ENCODE measurements at regions not wholly inside any gene's neighbourhood (a gene's known extent, or its start where the extent isn't known, plus 50 kb on each side); places are given as distances from the start of the nearest gene placed in this dataset.

DNA sequence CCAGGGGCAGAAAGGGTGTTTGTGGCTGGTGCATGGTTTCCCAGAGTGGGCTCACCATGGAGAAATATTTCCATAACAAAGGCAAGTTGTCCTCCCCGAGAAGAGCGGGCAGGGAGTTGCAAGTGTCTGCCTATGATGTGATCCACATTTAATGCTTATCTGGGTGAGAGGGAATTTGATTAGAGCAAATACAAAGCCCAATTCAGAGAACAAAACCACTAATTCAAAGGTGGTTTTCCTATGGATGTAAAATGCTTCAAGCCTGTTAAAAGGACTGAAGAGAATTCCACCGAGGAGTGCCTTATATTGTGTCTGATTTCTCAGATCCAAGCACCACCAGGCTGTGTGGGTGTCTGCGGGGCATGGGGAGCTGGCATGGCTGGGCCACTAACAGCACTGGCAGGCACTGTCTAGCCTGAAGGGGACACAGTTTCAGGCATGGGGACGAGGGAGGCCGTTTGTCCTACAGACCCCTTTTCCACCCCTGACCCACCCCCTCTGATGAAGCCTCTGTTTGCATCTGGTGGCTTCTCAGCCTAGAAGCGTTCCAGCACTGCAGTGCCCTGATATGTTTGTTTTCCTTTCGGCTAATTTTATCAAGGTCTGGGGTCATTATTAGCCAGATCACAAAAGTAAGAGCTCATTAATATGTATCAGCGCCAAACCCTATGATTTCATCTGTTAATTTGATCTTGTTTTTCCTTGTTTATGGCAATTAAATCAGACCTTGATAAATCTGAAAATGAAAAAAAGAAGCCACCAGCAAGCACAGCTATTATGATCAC is 357.3 kb downstream of the HRH4 start:
- Histone ChIP-seq H3K4me2 (ENCODE audit: low read length) (no peak overlapping the region), H3K27ac (ENCODE audit: low read depth, low read length) (no peak overlapping the region), H3K27me3 (ENCODE audit: insufficient read depth, low read length) (no peaks in the 10 kb centered on the region), H3K9ac (ENCODE audit: low read length) (no peak overlapping the region), H3K4me3 (ENCODE audit: low read depth, low read length) (no peak overlapping the region), H3K9me3 (ENCODE audit: insufficient read depth, low read depth, low read length) (peaks cover 1% of the 10 kb centered on the region), H3K23ac (ENCODE audit: low read length) (no peak overlapping the region), H4K91ac (ENCODE audit: low read depth, low read length) (no peak overlapping the region), H4K8ac (ENCODE audit: low read depth, low read length) (no peak overlapping the region), H3K14ac (ENCODE audit: low read length) (no peak overlapping the region), H3K4me1 (ENCODE audit: control insufficient read depth in 1 of 2, insufficient read depth in 2 of 2, low read length in 2 of 2) (peaks cover 0 to 2% of the 10 kb centered on the region in 2 experiments), H3K79me2 (ENCODE audit: control insufficient read depth, insufficient read depth, low read length, poor library complexity) (no peaks in the 10 kb centered on the region), H2BK120ac (ENCODE audit: insufficient read depth, low read length, poor library complexity) (no peak overlapping the region), H2BK5ac (ENCODE audit: low read depth, low read length, poor library complexity) (no peak overlapping the region), H3K4ac (ENCODE audit: low read depth, low read length) (no peak overlapping the region), H3K36me3 (ENCODE audit: control insufficient read depth in 1 of 2, insufficient read depth in 2 of 2, low read length in 2 of 2) (no peaks in the 10 kb centered on the region), H2AFZ (ENCODE audit: insufficient read depth, low read length, poor library complexity) (no peak overlapping the region), H3K18ac (ENCODE audit: low read length) (no peak overlapping the region), H3K79me1 (ENCODE audit: low read length) (no peaks in the 10 kb centered on the region), H2AK5ac (ENCODE audit: low read length) (no peak overlapping the region), H2BK12ac (ENCODE audit: low read length) (no peak overlapping the region), H4K12ac (ENCODE audit: low read depth, low read length) (no peak overlapping the region)
- DNase-seq, result no peak
- no CpG with 5 or more reads among the region's 9 CpGs for WGBS (ENCODE audit: extremely low coverage, insufficient coverage, insufficient read length)

- no peaks in the 10 kb centered on the region for H3K79me2 ChIP-seq (ENCODE audit: control insufficient read depth, insufficient read depth, low read length, poor library complexity)
- H4K12ac ChIP-seq (ENCODE audit: low read depth, low read length), result no peak overlapping the region
- H2BK120ac ChIP-seq (ENCODE audit: insufficient read depth, low read length, poor library complexity), result no peak overlapping the region
- H3K27me3 ChIP-seq (ENCODE audit: insufficient read depth, low read length), result no peaks in the 10 kb centered on the region
- H3K9me3 ChIP-seq (ENCODE audit: insufficient read depth, low read depth, low read length), result peaks cover 1% of the 10 kb centered on the region
- peaks cover 0 to 2% of the 10 kb centered on the region in 2 experiments for H3K4me1 ChIP-seq (ENCODE audit: control insufficient read depth in 1 of 2, insufficient read depth in 2 of 2, low read length in 2 of 2)
- H2AK5ac ChIP-seq (ENCODE audit: low read length), result no peak overlapping the region
- H3K9ac ChIP-seq (ENCODE audit: low read length), result no peak overlapping the region
- WGBS (ENCODE audit: extremely low coverage, insufficient coverage, insufficient read length), result no CpG with 5 or more reads among the region's 6 CpGs
- no peak overlapping the region for H3K4ac ChIP-seq (ENCODE audit: low read depth, low read length)
- no peak overlapping the region for H3K4me3 ChIP-seq (ENCODE audit: low read depth, low read length)
- no peak overlapping the region for H3K23ac ChIP-seq (ENCODE audit: low read length)
- no peak overlapping the region for H2AFZ ChIP-seq (ENCODE audit: insufficient read depth, low read length, poor library complexity)
- H2BK5ac ChIP-seq (ENCODE audit: low read depth, low read length, poor library complexity), result no peak overlapping the region
- DNase-seq, result no peak
- H3K14ac ChIP-seq (ENCODE audit: low read length), result no peak overlapping the region
- no peak overlapping the region for H4K8ac ChIP-seq (ENCODE audit: low read depth, low read length)
- H2BK12ac ChIP-seq (ENCODE audit: low read length), result no peak overlapping the region
- no peaks in the 10 kb centered on the region for H3K36me3 ChIP-seq (ENCODE audit: control insufficient read depth in 1 of 2, insufficient read depth in 2 of 2, low read length in 2 of 2)
- H3K79me1 ChIP-seq (ENCODE audit: low read length), result no peaks in the 10 kb centered on the region
- no peak overlapping the region for H4K91ac ChIP-seq (ENCODE audit: low read depth, low read length)
- no peak overlapping the region for H3K18ac ChIP-seq (ENCODE audit: low read length)
- no peak overlapping the region for H3K27ac ChIP-seq (ENCODE audit: low read depth, low read length)
- no peak overlapping the region for H3K4me2 ChIP-seq (ENCODE audit: low read length)
Observed at GRCh38 chr18:24818441-24818840, 358.0 kb downstream of the HRH4 start.

- no peak overlapping the region for H3K9ac ChIP-seq (ENCODE audit: low read length)
- H4K91ac ChIP-seq (ENCODE audit: low read depth, low read length), result no peak overlapping the region
- H3K36me3 ChIP-seq (ENCODE audit: control insufficient read depth in 1 of 2, insufficient read depth in 2 of 2, low read length in 2 of 2), result no peaks in the 10 kb centered on the region
- no peak overlapping the region for H3K14ac ChIP-seq (ENCODE audit: low read length)
- no peaks in the 10 kb centered on the region for H3K79me1 ChIP-seq (ENCODE audit: low read length)
- no peaks in the 10 kb centered on the region for H3K79me2 ChIP-seq (ENCODE audit: control insufficient read depth, insufficient read depth, low read length, poor library complexity)
- H3K4me2 ChIP-seq (ENCODE audit: low read length), result no peak overlapping the region
- H2BK12ac ChIP-seq (ENCODE audit: low read length), result no peak overlapping the region
- WGBS (ENCODE audit: extremely low coverage, insufficient coverage, insufficient read length), result no CpG with 5 or more reads among the region's 7 CpGs
- peaks cover 0 to 2% of the 10 kb centered on the region in 2 experiments for H3K4me1 ChIP-seq (ENCODE audit: control insufficient read depth in 1 of 2, insufficient read depth in 2 of 2, low read length in 2 of 2)
- no peak overlapping the region for H3K27ac ChIP-seq (ENCODE audit: low read depth, low read length)
- H4K12ac ChIP-seq (ENCODE audit: low read depth, low read length), result no peak overlapping the region
- no peak overlapping the region for H4K8ac ChIP-seq (ENCODE audit: low read depth, low read length)
- H2AK5ac ChIP-seq (ENCODE audit: low read length), result no peak overlapping the region
- no peak overlapping the region for H3K23ac ChIP-seq (ENCODE audit: low read length)
- H2BK5ac ChIP-seq (ENCODE audit: low read depth, low read length, poor library complexity), result no peak overlapping the region
- H3K27me3 ChIP-seq (ENCODE audit: insufficient read depth, low read length), result no peaks in the 10 kb centered on the region
- peaks cover 1% of the 10 kb centered on the region for H3K9me3 ChIP-seq (ENCODE audit: insufficient read depth, low read depth, low read length)
- no peak overlapping the region for H3K4me3 ChIP-seq (ENCODE audit: low read depth, low read length)
- H3K4ac ChIP-seq (ENCODE audit: low read depth, low read length), result no peak overlapping the region
- no peak for DNase-seq
- no peak overlapping the region for H2BK120ac ChIP-seq (ENCODE audit: insufficient read depth, low read length, poor library complexity)
- H2AFZ ChIP-seq (ENCODE audit: insufficient read depth, low read length, poor library complexity), result no peak overlapping the region
- no peak overlapping the region for H3K18ac ChIP-seq (ENCODE audit: low read length)
Observed at GRCh38 chr18:24819141-24819890, 358.9 kb downstream of the HRH4 start.

DNA sequence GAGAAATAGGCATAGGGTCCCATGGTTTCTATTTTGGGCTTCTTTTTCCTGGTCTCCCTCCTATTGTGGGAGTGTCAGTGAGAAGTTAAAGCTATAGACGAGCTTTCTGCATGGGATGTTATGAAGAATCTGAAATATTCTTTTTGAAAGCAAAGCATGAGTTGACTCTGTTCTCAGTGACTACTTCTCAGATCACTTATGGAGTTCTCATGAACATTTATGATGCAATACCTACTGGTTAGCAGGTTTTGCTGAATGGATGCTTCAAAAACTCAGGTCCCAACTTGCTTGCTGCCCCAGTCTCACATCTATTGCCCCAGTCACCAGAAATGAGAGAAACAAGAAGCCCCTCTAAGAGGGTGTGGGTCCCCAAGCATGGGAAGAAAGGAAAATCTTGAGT is 365.0 kb downstream of the HRH4 start:
- Histone ChIP-seq H2AFZ (ENCODE audit: insufficient read depth, low read length, poor library complexity) (no peak overlapping the region), H3K27me3 (ENCODE audit: insufficient read depth, low read length) (no peaks in the 10 kb centered on the region), H2BK5ac (ENCODE audit: low read depth, low read length, poor library complexity) (no peak overlapping the region), H2BK120ac (ENCODE audit: insufficient read depth, low read length, poor library complexity) (no peak overlapping the region), H3K27ac (ENCODE audit: low read depth, low read length) (no peak overlapping the region), H3K4me2 (ENCODE audit: low read length) (no peak overlapping the region), H3K79me2 (ENCODE audit: control insufficient read depth, insufficient read depth, low read length, poor library complexity) (no peaks in the 10 kb centered on the region), H3K36me3 (ENCODE audit: control insufficient read depth in 1 of 2, insufficient read depth in 2 of 2, low read length in 2 of 2) (no peaks in the 10 kb centered on the region), H3K4me1 (ENCODE audit: control insufficient read depth in 1 of 2, insufficient read depth in 2 of 2, low read length in 2 of 2) (no peaks in the 10 kb centered on the region), H4K12ac (ENCODE audit: low read depth, low read length) (no peak overlapping the region), H4K91ac (ENCODE audit: low read depth, low read length) (no peak overlapping the region), H3K23ac (ENCODE audit: low read length) (no peak overlapping the region), H3K9ac (ENCODE audit: low read length) (no peak overlapping the region), H2AK5ac (ENCODE audit: low read length) (no peak overlapping the region), H3K79me1 (ENCODE audit: low read length) (no peaks in the 10 kb centered on the region), H4K8ac (ENCODE audit: low read depth, low read length) (no peak overlapping the region), H3K9me3 (ENCODE audit: insufficient read depth, low read depth, low read length) (no peaks in the 10 kb centered on the region), H3K18ac (ENCODE audit: low read length) (no peak overlapping the region), H3K14ac (ENCODE audit: low read length) (no peak overlapping the region), H3K4me3 (ENCODE audit: low read depth, low read length) (no peak overlapping the region), H2BK12ac (ENCODE audit: low read length) (no peak overlapping the region), H3K4ac (ENCODE audit: low read depth, low read length) (no peak overlapping the region)
- DNase-seq, result no peak
- WGBS (ENCODE audit: extremely low coverage, insufficient coverage, insufficient read length), result no CpG with 5 or more reads among the region's 1 CpG
